ENCODE measurements at regions not wholly inside any gene's neighbourhood (a gene's known extent, or its start where the extent isn't known, plus 50 kb on each side); places are given as distances from the start of the nearest gene placed in this dataset.

GRCh38 chr14:97297100-97297499 is 499.9 kb downstream of the VRK1 start:
- Histone ChIP-seq H3K27me3 (ENCODE audit: insufficient read depth in 3 of 3, low read length in 2 of 3) (peaks cover 0 to 2% (median 0%) of the 10 kb centered on the region in 3 donors), H3K4me1 (no peaks in the 10 kb centered on the region), H3K36me3 (ENCODE audit: insufficient read depth in 1 of 2, low read depth in 1 of 2) (no peaks in the 10 kb centered on the region), H3K27ac (no peak overlapping the region), H3K4me3 (no peak overlapping the region), H3K9me3 (no peaks in the 10 kb centered on the region)
- intact Hi-C loops (cut with DNase I): no loop called here
- ATAC-seq (no peak), DNase-seq (no peak)
- TF ChIP-seq, protein P1, sequence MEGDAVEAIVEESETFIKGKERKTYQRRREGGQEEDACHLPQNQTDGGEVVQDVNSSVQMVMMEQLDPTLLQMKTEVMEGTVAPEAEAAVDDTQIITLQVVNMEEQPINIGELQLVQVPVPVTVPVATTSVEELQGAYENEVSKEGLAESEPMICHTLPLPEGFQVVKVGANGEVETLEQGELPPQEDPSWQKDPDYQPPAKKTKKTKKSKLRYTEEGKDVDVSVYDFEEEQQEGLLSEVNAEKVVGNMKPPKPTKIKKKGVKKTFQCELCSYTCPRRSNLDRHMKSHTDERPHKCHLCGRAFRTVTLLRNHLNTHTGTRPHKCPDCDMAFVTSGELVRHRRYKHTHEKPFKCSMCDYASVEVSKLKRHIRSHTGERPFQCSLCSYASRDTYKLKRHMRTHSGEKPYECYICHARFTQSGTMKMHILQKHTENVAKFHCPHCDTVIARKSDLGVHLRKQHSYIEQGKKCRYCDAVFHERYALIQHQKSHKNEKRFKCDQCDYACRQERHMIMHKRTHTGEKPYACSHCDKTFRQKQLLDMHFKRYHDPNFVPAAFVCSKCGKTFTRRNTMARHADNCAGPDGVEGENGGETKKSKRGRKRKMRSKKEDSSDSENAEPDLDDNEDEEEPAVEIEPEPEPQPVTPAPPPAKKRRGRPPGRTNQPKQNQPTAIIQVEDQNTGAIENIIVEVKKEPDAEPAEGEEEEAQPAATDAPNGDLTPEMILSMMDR (IDR thresholded peaks at IDR 0.05): no peak
- 77 to 86% (median 82%) methylated on average over 10 of the region's 10 CpGs for WGBS, 3 donors

DNA sequence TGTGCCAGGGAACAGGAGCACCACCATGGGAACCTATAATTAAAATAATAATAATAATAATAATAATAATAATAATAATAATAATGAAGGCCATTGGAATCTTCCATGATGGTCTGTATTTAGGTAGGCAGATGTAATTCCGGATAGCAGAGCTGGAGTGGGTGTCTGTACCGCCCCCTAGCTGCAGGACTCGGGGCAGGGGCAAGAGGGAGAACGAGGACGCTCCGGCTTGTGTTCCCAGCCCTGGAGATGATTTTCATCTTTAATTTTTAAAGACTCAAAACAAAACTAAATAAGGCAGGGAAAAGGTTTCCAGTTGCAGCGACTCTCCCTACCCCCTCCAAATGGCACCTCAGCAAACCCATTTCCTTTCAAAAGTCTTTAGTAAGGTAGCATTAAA is 501.1 kb downstream of the VRK1 start:
- WGBS, 3 donors: 46 to 60% (median 55%) methylated on average over 7 of the region's 7 CpGs
- Histone ChIP-seq H3K36me3 (ENCODE audit: insufficient read depth in 1 of 2, low read depth in 1 of 2) (no peaks in the 10 kb centered on the region), H3K4me3 (no peak overlapping the region), H3K4me1 (no peaks in the 10 kb centered on the region), H3K27ac (no peak overlapping the region), H3K27me3 (ENCODE audit: insufficient read depth in 3 of 3, low read length in 2 of 3) (peaks cover 0 to 2% (median 0%) of the 10 kb centered on the region in 3 donors), H3K9me3 (no peaks in the 10 kb centered on the region)
- intact Hi-C loops (cut with DNase I): no loop called here
- ATAC-seq (no peak), DNase-seq (no peak)
- TF ChIP-seq, protein P1 (IDR thresholded peaks at IDR 0.05): no peak

GRCh38 chr14:97298736-97299135 is 501.6 kb downstream of the VRK1 start:
- DNase-seq (no peak), ATAC-seq (no peak)
- 74 to 77% (median 75%) methylated on average over 14 of the region's 14 CpGs for WGBS, 3 donors
- TF ChIP-seq, protein P1 (IDR thresholded peaks at IDR 0.05): no peak
- no peak overlapping the region for H3K27ac ChIP-seq
- H3K4me3 ChIP-seq: no peak overlapping the region
- H3K36me3 ChIP-seq (ENCODE audit: insufficient read depth in 1 of 2, low read depth in 1 of 2): no peaks in the 10 kb centered on the region
- H3K4me1 ChIP-seq: no peaks in the 10 kb centered on the region
- intact Hi-C loops (cut with DNase I): no loop called here
- H3K27me3 ChIP-seq (ENCODE audit: insufficient read depth in 3 of 3, low read length in 2 of 3): peaks cover 0 to 2% (median 0%) of the 10 kb centered on the region in 3 donors
- H3K9me3 ChIP-seq: no peaks in the 10 kb centered on the region

- Histone ChIP-seq H3K9me3 (no peaks in the 10 kb centered on the region), H3K36me3 (ENCODE audit: insufficient read depth in 1 of 2, low read depth in 1 of 2) (no peaks in the 10 kb centered on the region), H3K4me1 (no peaks in the 10 kb centered on the region), H3K27me3 (ENCODE audit: insufficient read depth in 3 of 3, low read length in 2 of 3) (peaks cover 0 to 2% (median 0%) of the 10 kb centered on the region in 3 donors), H3K27ac (no peak overlapping the region), H3K4me3 (no peak overlapping the region)
- 47 to 59% (median 53%) methylated on average over 3 of the region's 3 CpGs for WGBS, 3 donors
- DNase-seq (no peak), ATAC-seq (no peak)
- TF ChIP-seq, protein P1 (IDR thresholded peaks at IDR 0.05): no peak
- intact Hi-C loops (cut with DNase I): no loop called here
Measured at GRCh38 chr14:97299661-97300060, 502.5 kb downstream of the VRK1 start.

GRCh38 chr14:97301931-97302559 is 504.9 kb downstream of the VRK1 start:
- Histone ChIP-seq H3K4me1 (no peaks in the 10 kb centered on the region), H3K27me3 (ENCODE audit: insufficient read depth in 3 of 3, low read length in 2 of 3) (no peaks in the 10 kb centered on the region), H3K27ac (no peak overlapping the region), H3K9me3 (no peaks in the 10 kb centered on the region), H3K36me3 (ENCODE audit: insufficient read depth in 1 of 2, low read depth in 1 of 2) (no peaks in the 10 kb centered on the region), H3K4me3 (no peak overlapping the region)
- intact Hi-C loops (cut with DNase I): no loop called here
- DNase-seq (no peak), ATAC-seq (no peak)
- WGBS, 3 donors: 40 to 46% (median 45%) methylated on average over 4 of the region's 4 CpGs
- TF ChIP-seq, protein P1 (IDR thresholded peaks at IDR 0.05): no peak

Data from psoas muscle (tissue), 7 donors.